ENCODE measurements at regions not wholly inside any gene's neighbourhood (a gene's known extent, or its start where the extent isn't known, plus 50 kb on each side); places are given as distances from the start of the nearest gene placed in this dataset.

- TF ChIP-seq ZNF462 (CRISPR knock-in tag; IDR thresholded peaks at IDR 0.05): no peak
Measured at GRCh38 chr7:159250471-159250870, 105.8 kb upstream of the VIPR2 start (continued).

GRCh38 chr7:159249671-159250070 lies 105.0 kb upstream of the VIPR2 start:
- H3K9me2 ChIP-seq (ENCODE audit: insufficient read depth): no peaks in the 10 kb centered on the region
- no peaks in the 10 kb centered on the region for H3K79me2 ChIP-seq (replicated peaks; ENCODE audit: insufficient read depth)
- ATAC-seq (no peak), DNase-seq (ENCODE audit: low spot score) (no peak)
- H3F3A ChIP-seq (replicated peaks; ENCODE audit: low read depth): no peaks in the 10 kb centered on the region
- no peaks in the 10 kb centered on the region for H3K4me1 ChIP-seq (ENCODE audit: insufficient read depth)
- H3K27ac ChIP-seq (ENCODE audit: low read depth): no peak overlapping the region
- H3K4me2 ChIP-seq: no peak overlapping the region
- H4K20me1 ChIP-seq (replicated peaks; ENCODE audit: insufficient read depth): no peaks in the 10 kb centered on the region
- peaks cover 20% of the 10 kb centered on the region for H3K36me3 Mint-ChIP-seq (ENCODE audit: low read depth)
- no peaks in the 10 kb centered on the region for H3K27me3 Mint-ChIP-seq (ENCODE audit: insufficient read depth, low read depth, poor library complexity)
- H2AFZ ChIP-seq: no peak overlapping the region
- no peak overlapping the region for H3K4me3 ChIP-seq
- peaks cover 2% of the 10 kb centered on the region; the same call in 1 of the 2 replicates for H3K36me3 ChIP-seq (ENCODE audit: insufficient read depth)
- no peak overlapping the region for H3K27ac Mint-ChIP-seq
- peaks cover 91% of the 10 kb centered on the region for H3K9me3 Mint-ChIP-seq
- TF ChIP-seq EZH2 (IDR thresholded peaks at IDR 0.05; ENCODE audit: low read depth, unreplicated experiment): no peak
- no peaks in the 10 kb centered on the region for H3K4me1 Mint-ChIP-seq
- H3K4me3 Mint-ChIP-seq: no peak overlapping the region
- H3K27me3 ChIP-seq (ENCODE audit: insufficient read depth): no peaks in the 10 kb centered on the region

- peaks cover 3% of the 10 kb centered on the region; the same call in 1 of the 2 replicates for H3K36me3 ChIP-seq (ENCODE audit: insufficient read depth)
- no peak overlapping the region for H3K27ac ChIP-seq (ENCODE audit: low read depth)
- Mint-ChIP-seq H3K36me3 (ENCODE audit: low read depth) (peaks cover 15% of the 10 kb centered on the region), H3K9me3 (peaks cover 89% of the 10 kb centered on the region), H3K27me3 (ENCODE audit: insufficient read depth, low read depth, poor library complexity) (peaks cover 2% of the 10 kb centered on the region), H3K4me3 (no peak overlapping the region), H3K4me1 (no peaks in the 10 kb centered on the region), H3K27ac (no peak overlapping the region)
- H3K4me3 ChIP-seq: no peak overlapping the region
- H3K79me2 ChIP-seq (replicated peaks; ENCODE audit: insufficient read depth): no peaks in the 10 kb centered on the region
- H3K27me3 ChIP-seq (ENCODE audit: insufficient read depth): no peaks in the 10 kb centered on the region
- no peaks in the 10 kb centered on the region for H3K9me2 ChIP-seq (ENCODE audit: insufficient read depth)
- H4K20me1 ChIP-seq (replicated peaks; ENCODE audit: insufficient read depth): no peaks in the 10 kb centered on the region
- DNase-seq (ENCODE audit: low spot score) (no peak), ATAC-seq (no peak)
- H3K4me2 ChIP-seq: no peak overlapping the region
- no peak overlapping the region for H2AFZ ChIP-seq
- no peaks in the 10 kb centered on the region for H3K4me1 ChIP-seq (ENCODE audit: insufficient read depth)
- TF ChIP-seq EZH2phosphoT487 (IDR thresholded peaks at IDR 0.05; ENCODE audit: unreplicated experiment): no peak
- H3F3A ChIP-seq (replicated peaks; ENCODE audit: low read depth): no peaks in the 10 kb centered on the region
Measured at GRCh38 chr7:159247910-159248309, 103.2 kb upstream of the VIPR2 start.

Data from GM23338 (cell line).